Liver (tissue), 3 donors: ENCODE measurements at regions not wholly inside any gene's neighbourhood (a gene's known extent, or its start where the extent isn't known, plus 50 kb on each side); places are given as distances from the start of the nearest gene placed in this dataset.

Source experiments
- ATF3 ChIP-seq: IDR thresholded peaks from 2 replicates; pipeline ENCODE4 v1.6.1; 2016; ENCODE audit warnings: antibody characterized with exemption
- CTCF ChIP-seq: fragments of 150-350 bp; IDR thresholded peaks from 2 replicates; pipeline ENCODE4 v1.5.1; 2017; ENCODE audit warnings: improper control_type of control experiment, low read depth, low read length; ENCODE audit not compliant: missing input control
- EGR1 ChIP-seq, 2 donors: IDR thresholded peaks; 2 replicates each; pipeline ENCODE4 v1.6.1; 2016 to 2018; ENCODE audit warnings: antibody characterized with exemption in 2 of 2, low read depth in 2 of 2
- FOXA1 ChIP-seq: IDR thresholded peaks from 2 replicates; pipeline ENCODE4 v1.6.1; 2016; ENCODE audit warnings: antibody characterized with exemption
- GABPA ChIP-seq, 2 donors: IDR thresholded peaks in 1 of 2; conservative IDR thresholded peaks in 1 of 2; 2 replicates each; pipeline ENCODE4 v1.6.1; 2016; ENCODE audit warnings: antibody characterized with exemption in 2 of 2, mild to moderate bottlenecking in 1 of 2, moderate library complexity in 1 of 2
- HNF4A ChIP-seq, 2 donors: conservative IDR thresholded peaks; 2 replicates each; pipeline ENCODE4 v1.6.1; 2016; ENCODE audit warnings: antibody characterized with exemption in 2 of 2, mild to moderate bottlenecking in 2 of 2
- HNF4G ChIP-seq: IDR thresholded peaks from 2 replicates; pipeline ENCODE4 v1.6.1; 2016; ENCODE audit warnings: antibody characterized with exemption
- JUND ChIP-seq, 2 donors: IDR thresholded peaks; 2 replicates each; pipeline ENCODE4 v1.6.1; 2016; ENCODE audit warnings: antibody characterized with exemption in 2 of 2
- MAX ChIP-seq: IDR thresholded peaks from 2 replicates; pipeline ENCODE4 v1.6.1; 2016; ENCODE audit warnings: antibody characterized with exemption
- RAD21 ChIP-seq, 2 donors: IDR thresholded peaks; 2 replicates each; pipeline ENCODE4 v1.6.1; 2016; ENCODE audit warnings: antibody characterized with exemption in 2 of 2, mild to moderate bottlenecking in 2 of 2
- REST ChIP-seq: IDR thresholded peaks from 2 replicates; pipeline ENCODE4 v1.6.1; 2016; ENCODE audit warnings: antibody characterized with exemption, mild to moderate bottlenecking
- SP1 ChIP-seq: IDR thresholded peaks from 2 replicates; pipeline ENCODE4 v1.6.1; 2018; ENCODE audit warnings: antibody characterized with exemption, mild to moderate bottlenecking
- TAF1 ChIP-seq: conservative IDR thresholded peaks from 2 replicates; pipeline ENCODE4 v1.6.1; 2016; ENCODE audit warnings: antibody characterized with exemption, mild to moderate bottlenecking
- YY1 ChIP-seq: IDR thresholded peaks from 2 replicates; pipeline ENCODE4 v1.6.1; 2016; ENCODE audit warnings: antibody characterized with exemption, mild to moderate bottlenecking
- donor health status: healthy.
- donor health status: healthy.

- no peak for TF ChIP-seq CTCF
- no peak for TF ChIP-seq YY1
- no peak for TF ChIP-seq RAD21 (IDR thresholded peaks at IDR 0.05)
- no peak for TF ChIP-seq SP1
- TF ChIP-seq MAX, result no peak
- TF ChIP-seq TAF1, result no peak
- TF ChIP-seq GABPA (IDR thresholded peaks at IDR 0.05 in 1 of 2, conservative IDR thresholded peaks at IDR 0.05 in 1 of 2), result no peak
- TF ChIP-seq ATF3, result no peak
- no peak for TF ChIP-seq JUND (IDR thresholded peaks at IDR 0.05)
- TF ChIP-seq HNF4A (conservative IDR thresholded peaks at IDR 0.05), result no peak
- no peak for TF ChIP-seq EGR1 (IDR thresholded peaks at IDR 0.05; ENCODE audit: low read depth in 2 of 2)
- no peak for TF ChIP-seq FOXA1
- TF ChIP-seq REST, result no peak
- TF ChIP-seq HNF4G, result no peak
Observed at GRCh38 chr7:106499897-106500296, 161.1 kb downstream of the CCDC71L start.
